Activated CD4-positive, alpha-beta T cell treated with anti-CD3 and anti-CD28 coated beads, Interleukin-2, amount 50 U/mL, for 1 hour (primary cell): ENCODE measurements at regions not wholly inside any gene's neighbourhood (a gene's known extent, or its start where the extent isn't known, plus 50 kb on each side); places are given as distances from the start of the nearest gene placed in this dataset.

ENCODE experiments used
- DNase-seq: peaks from one replicate; pipeline ENCODE4 v3.0.0-alpha.2; 2020

DNA sequence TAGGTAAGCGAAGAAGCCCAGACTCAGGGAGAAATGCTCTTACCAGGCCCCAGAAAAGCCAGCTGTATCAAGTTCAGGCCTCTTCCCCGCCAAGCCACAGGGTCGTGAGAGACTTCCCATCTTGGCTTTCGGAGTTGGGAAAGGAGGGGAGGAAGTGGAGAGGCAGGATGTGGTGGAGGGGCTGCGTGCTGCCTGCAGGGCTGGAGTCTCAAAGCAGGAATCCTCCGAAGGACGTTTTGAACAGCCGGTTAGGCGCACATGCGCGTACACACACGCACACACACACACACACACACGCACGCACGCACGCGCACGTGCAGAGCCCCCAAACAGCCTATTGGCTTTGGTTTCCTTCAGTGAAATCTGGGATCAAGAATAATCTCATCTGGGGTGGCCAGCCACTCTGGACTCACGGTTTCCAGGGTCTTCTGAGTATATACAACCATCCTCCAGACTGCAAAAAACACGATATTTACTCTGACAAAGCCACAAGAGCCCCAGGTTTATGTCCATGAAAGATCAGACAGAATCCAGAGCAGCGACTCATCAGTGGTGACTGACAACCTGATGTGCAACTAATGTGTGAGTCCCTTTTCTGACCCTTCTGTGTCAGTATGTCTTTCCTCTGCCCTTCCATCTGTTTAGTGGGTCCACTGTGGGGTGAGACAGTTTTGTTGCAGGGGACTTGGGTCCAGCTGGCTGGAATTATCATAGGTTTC lies 115.0 kb upstream of the ZNF438 start:
- DNase-seq = no peak

- DNase-seq = no peak
These were observed 115.5 kb upstream of the ZNF438 start for GRCh38 chr10:31147210-31147608.

GRCh38 chr10:31148951-31149350 lies 117.3 kb upstream of the ZNF438 start:
- no peak for DNase-seq

- DNase-seq = no peak
These were observed 118.3 kb upstream of the ZNF438 start for GRCh38 chr10:31149835-31150512.

DNA sequence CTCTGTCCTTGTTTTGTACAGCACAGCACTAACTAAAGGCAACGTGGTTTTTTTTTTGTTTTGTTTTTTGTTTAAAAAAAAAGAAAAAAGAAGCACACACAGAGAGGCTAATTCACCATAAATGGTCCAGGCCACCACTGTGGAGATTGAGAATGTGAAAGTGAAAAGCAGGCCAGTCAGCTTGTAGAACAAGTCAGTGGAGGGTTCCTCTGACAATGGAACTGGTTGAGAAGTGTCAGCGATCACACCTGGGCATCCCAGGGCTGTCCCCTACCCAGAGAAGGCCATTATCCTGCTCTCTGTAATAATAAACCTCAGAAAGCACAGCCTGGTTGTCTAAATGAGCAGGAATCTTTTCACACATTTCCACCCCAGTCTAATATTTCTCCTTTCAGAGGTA lies 119.6 kb upstream of the ZNF438 start:
- DNase-seq = no peak

- DNase-seq = no peak
These were observed 120.9 kb upstream of the ZNF438 start for GRCh38 chr10:31152421-31153135.

DNA sequence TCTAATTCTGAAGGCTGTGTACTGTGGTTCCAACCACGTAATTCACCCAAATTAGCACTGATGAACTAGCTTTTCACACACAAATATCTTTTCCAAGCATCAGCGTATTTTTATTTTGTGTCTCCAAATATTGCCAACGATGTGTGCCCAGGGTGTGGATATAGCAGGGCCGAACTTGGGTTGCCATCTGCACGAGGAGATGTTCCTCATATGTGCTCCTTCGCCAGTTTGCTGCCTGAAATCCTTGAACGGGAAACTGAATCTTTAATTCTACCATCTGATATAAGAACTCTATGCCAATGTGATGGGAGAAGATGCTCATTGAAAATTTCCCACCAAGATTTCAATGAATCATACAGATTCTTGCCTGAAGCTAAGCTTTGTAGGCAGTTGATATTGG lies 121.5 kb upstream of the ZNF438 start:
- no peak for DNase-seq

GRCh38 chr10:31153692-31154091 lies 122.0 kb upstream of the ZNF438 start:
- no peak for DNase-seq

DNA sequence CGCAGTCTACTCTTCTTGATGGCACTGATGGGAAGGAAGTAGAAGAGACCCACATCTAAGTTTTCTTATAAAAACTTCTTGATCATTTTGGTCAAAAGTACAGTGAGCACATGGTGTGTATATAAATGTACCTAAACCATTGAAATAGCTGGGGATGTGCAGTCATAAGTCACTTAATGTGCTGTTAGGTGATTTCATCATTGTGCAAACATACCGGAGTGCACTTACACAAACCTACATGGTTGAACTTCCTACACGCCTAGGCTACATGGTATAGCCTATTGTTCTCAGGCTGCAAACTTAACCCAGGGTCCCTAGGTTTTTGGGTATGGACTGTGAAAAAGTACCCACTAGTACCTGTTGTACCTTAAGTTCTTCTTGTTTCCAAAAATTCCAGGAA lies 123.3 kb upstream of the ZNF438 start:
- no peak for DNase-seq

DNA sequence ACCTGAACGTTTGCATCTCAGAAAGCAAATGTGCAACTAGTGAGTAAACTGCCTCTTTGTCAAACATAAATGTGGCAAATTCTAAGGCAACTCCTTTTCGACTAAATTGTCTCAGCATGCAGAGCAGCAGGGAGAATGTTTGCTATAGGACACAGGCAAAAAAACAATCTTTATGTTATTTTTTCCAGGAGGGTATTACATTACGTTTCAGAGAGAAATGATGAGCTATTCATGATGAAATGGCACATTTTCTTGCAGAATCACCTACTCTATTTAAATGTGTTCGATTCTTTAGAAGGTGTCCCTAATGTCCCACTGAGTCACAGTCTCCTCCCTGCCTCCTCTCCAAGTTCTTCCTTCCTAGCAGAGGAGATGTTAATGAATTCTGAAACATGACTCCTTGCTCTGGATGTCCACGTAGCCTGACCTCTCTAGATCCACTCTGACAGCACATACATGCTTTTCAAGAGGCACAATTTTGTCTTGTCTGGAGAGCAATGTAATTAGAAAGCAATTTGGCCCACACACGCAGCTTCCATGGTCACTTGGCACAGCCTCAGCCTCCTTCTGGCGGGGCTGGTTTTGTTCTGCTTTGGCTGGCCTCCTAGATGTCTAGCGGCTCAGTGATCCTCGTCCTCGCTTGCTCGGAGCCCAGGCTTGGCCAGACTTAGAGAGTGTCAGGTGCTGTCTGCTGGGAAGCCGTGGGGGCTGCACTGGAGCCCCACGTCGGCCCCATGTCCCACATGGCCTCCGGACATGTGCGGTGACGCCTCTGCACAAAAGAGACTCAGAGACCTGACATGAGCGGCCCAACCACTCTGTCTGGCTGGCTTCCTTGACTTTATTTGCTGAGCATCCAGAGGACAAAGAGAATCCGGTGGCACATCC lies 125.7 kb upstream of the ZNF438 start:
- DNase-seq = no peak

DNA sequence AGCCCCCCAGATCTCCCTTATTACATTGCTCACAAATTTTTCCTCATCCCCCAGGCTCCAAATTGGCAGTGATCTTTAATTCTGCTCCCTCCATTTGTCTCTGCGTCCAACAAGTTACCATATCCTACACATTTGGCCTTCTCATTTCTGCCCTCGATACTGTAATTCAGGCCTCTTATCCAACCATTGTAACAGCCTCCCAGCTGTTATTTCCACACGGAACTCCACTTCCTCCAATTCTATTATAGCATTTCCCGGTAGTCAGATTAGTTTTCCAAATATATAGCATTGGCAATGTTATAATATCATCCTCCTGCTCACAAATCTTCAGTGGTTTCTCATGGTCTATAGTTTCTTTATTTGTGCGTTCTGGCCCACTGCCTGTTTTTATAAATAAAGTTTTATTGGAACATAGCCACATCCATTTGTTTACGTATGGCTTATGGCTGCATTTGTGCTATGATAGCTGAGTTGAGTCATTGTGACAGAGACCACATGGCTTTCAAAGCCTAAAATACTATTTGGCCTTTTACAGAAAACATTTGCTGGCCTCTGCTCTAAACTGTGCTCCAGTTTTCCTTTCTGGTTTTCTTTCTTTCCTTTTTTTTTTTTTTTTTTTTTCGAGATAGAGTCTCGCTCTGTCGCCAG lies 126.5 kb upstream of the ZNF438 start:
- no peak for DNase-seq

GRCh38 chr10:31166606-31167005 lies 134.9 kb upstream of the ZNF438 start:
- DNase-seq = no peak

- no peak for DNase-seq
These were observed 139.0 kb upstream of the ZNF438 start for GRCh38 chr10:31170636-31171035.

DNA sequence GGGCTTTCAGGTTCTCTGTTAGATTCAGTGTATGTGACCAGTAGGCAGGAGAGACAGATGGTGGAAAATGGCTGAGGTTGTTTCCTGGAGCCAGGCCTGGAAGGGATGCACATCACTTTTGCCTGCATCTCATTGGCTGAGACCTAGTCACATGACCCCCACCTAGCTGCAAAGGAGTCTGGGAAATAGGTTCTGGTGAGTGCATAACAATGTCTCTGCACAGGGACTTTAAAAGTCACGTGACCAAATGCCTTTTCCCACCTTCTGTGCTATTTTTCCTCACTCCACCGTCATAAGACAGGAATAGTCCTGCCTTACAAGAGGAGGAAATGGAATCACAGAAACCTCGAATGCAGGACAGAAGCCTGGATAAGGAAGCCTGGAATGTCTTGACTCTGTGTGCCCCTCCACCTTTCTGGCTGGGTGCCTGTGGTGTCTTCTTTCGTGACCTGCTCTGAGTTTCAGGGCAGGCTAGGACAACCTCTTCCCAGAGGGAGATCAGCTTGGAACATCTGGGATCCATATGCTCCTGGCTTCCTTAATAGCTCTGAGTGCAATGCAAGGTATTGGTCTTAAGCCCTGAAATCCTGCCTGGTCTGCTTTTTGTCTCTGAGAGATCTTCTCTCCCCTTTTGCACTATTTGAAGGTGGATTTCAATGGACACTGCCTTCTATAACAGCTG lies 139.9 kb upstream of the ZNF438 start:
- no peak for DNase-seq

- DNase-seq = no peak
These were observed 141.3 kb upstream of the ZNF438 start for GRCh38 chr10:31172925-31173324.

- DNase-seq = no peak
These were observed 142.1 kb upstream of the ZNF438 start for GRCh38 chr10:31173752-31174151.

DNA sequence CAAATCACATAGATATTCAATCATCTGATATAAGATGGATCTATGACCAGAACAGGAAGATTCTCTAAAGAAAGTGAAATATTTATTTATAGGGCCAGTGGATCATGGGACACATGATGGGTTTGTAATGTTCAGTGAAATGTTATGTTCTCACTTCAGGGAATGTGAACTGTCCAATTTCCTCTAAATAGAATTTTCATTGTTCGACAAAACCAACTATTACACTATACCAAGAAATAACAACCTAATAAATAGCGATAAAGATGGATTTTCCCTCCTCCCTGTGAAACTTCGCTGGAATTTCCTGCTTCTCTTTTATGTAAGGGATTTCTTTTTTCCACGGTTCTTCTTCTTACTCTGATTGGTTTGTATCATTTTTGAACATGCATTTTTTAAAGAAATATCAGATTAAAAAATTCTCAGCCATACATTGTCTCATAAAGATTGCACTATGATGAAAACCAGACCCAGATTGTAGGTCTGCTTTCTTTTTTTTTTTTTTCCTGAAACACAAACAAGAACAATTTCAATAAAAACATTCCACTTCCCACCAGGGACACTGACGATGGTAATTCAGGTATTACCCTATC lies 139.8 kb upstream of the ZEB1 start:
- DNase-seq = no peak

- no peak for DNase-seq
These were observed 132.6 kb upstream of the ZEB1 start for GRCh38 chr10:31186225-31187000.

GRCh38 chr10:31187182-31187581 lies 131.8 kb upstream of the ZEB1 start:
- no peak for DNase-seq

DNA sequence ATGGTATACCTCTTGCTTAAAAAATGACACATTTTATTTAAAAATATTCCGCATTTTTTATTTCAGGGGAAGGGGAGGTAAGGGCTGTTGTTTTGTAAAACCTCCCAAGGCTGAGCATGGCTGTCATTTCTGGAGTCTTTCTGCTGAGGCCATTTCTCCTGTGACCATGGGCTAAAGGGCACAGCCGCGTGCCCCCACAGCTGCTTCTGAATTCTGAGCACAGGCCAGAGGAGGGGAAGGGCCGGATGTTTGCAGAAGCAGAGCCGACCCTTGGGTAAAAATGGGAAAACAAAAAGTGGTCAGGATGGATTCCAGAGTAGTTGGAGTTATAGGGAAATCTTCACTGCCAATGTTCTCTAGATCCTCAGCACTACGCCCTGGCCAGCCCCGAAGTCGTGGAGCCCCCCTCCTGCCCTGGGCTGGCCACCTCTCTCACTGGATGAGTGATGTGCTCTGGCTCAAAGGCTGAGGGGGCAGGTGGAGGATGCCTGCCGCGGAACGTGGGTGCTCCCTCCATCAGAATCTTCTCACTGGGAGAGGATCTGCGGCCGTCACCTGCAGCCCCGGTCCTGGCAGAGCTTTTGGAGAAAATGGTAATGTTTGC lies 131.3 kb upstream of the ZEB1 start:
- DNase-seq = no peak
